Endothelial cell of umbilical vein (primary cell): ENCODE measurements at regions not wholly inside any gene's neighbourhood (a gene's known extent, or its start where the extent isn't known, plus 50 kb on each side); places are given as distances from the start of the nearest gene placed in this dataset.

Experiments
- BruUV-seq: library from RNA; stranded (reverse); fragments of 400-500 nt; replicated peaks from 2 replicates; lab custom pipeline; 2021; lab: Mats Ljungman, UMichigan
- CTCF ChIA-PET: fragments of 300-600, 350-600 bp; sonication (Branson Sonifier 250); formaldehyde crosslinking; loops from one replicate; lab custom pipeline; 2021; ENCODE audit warnings: antibody characterized with exemption, inconsistent platforms; lab: Charles Lee
- POLR2A ChIA-PET: fragments of 300-600, 350-600 bp; sonication (Branson Sonifier 250); formaldehyde crosslinking; loops from one replicate; lab custom pipeline; 2021; ENCODE audit warnings: antibody characterized with exemption, inconsistent platforms; lab: Charles Lee
- DNase-seq: peaks from one replicate; pipeline ENCODE4 v3.0.0-alpha.2; 2011; ENCODE audit warnings: low read depth, low spot score
- FAIRE-seq: peaks from 2 replicates; lab custom pipeline; 2011; peaks lifted over from hg19 to GRCh38; lab: Jason Lieb, UNC
- H2AFZ ChIP-seq: 2 replicates; pipeline ENCODE4 v1.6.0; 2012; ENCODE audit warnings: low read depth, low read length, control low read depth, inconsistent platforms
- H3K27ac ChIP-seq: 2 replicates; pipeline ENCODE4 v1.5.1; 2011; ENCODE audit warnings: low read depth, mild to moderate bottlenecking, control low read depth, low read length, moderate library complexity; ENCODE audit not compliant: insufficient read depth
- H3K27me3 ChIP-seq, 2 experiments: 2 replicates each; pipeline versions ENCODE4 v1.6.0 to v1.6.1; 2011; ENCODE audit warnings: low read length in 2 of 2, mixed read lengths in 1 of 2; ENCODE audit not compliant: control insufficient read depth in 2 of 2, insufficient read depth in 2 of 2
- H3K36me3 ChIP-seq, 2 experiments: 2 replicates in 1 of 2; 3 replicates in 1 of 2; pipeline ENCODE4 v1.5.1; 2011; ENCODE audit warnings: low read length in 2 of 2, mild to moderate bottlenecking in 1 of 2, moderate library complexity in 1 of 2; ENCODE audit not compliant: control insufficient read depth in 2 of 2, insufficient read depth in 2 of 2; ENCODE audit errors: extremely low read depth in 1 of 2
- H3K4me1 ChIP-seq: 3 replicates; pipeline ENCODE4 v1.5.1; 2011; ENCODE audit warnings: mild to moderate bottlenecking, low read length; ENCODE audit not compliant: control insufficient read depth, insufficient read depth; ENCODE audit errors: extremely low read depth
- H3K4me2 ChIP-seq: 2 replicates; pipeline ENCODE4 v1.6.1; 2011; ENCODE audit warnings: low read length, control low read depth, mixed read lengths; ENCODE audit not compliant: insufficient read depth
- H3K4me3 ChIP-seq, 3 experiments: fragments of 200-600 bp in 1 of 3; sonication (generic), shearing (Covaris generic) in 1 of 3; replicated peaks in 1 of 3; 2 replicates each; pipeline ENCODE4 v1.5.1; 2011 to 2016; ENCODE audit warnings: control low read depth in 3 of 3, low read length in 3 of 3, mild to moderate bottlenecking in 2 of 3, inconsistent platforms in 1 of 3, low read depth in 1 of 3, moderate library complexity in 1 of 3; ENCODE audit not compliant: insufficient read depth in 1 of 3
- H3K79me2 ChIP-seq: 2 replicates; pipeline ENCODE4 v1.6.0; 2012; ENCODE audit warnings: low read length, inconsistent platforms; ENCODE audit not compliant: control insufficient read depth, insufficient read depth
- H3K9ac ChIP-seq: replicated peaks from 2 replicates; pipeline ENCODE3; 2011; ENCODE audit warnings: low read length, control low read depth; ENCODE audit not compliant: insufficient read depth; ENCODE audit errors: extremely low read depth
- H3K9me1 ChIP-seq: replicated peaks from 3 replicates; pipeline ENCODE4 v1.6.0; 2011; ENCODE audit warnings: mild to moderate bottlenecking, low read length; ENCODE audit not compliant: control insufficient read depth, insufficient read depth; ENCODE audit errors: extremely low read depth
- H3K9me3 ChIP-seq: replicated peaks from 2 replicates; pipeline ENCODE4 v1.5.1; 2012; ENCODE audit warnings: low read length, inconsistent platforms; ENCODE audit not compliant: control insufficient read depth, insufficient read depth
- H4K20me1 ChIP-seq: replicated peaks from 2 replicates; pipeline ENCODE3; 2011; ENCODE audit warnings: mild to moderate bottlenecking, low read length; ENCODE audit not compliant: control insufficient read depth, insufficient read depth; ENCODE audit errors: extremely low read depth
- CTCF ChIP-seq, 2 donors: IDR thresholded peaks; 1 replicate in 1 of 2; 2 replicates in 1 of 2; pipeline ENCODE4 v1.5.1; 2011; ENCODE audit warnings: low read length in 2 of 2, mild to moderate bottlenecking in 2 of 2, moderate library complexity in 2 of 2, control low read depth in 1 of 2, inconsistent platforms in 1 of 2, low read depth in 1 of 2; ENCODE audit not compliant: insufficient read depth in 1 of 2; ENCODE audit errors: extremely low read depth in 1 of 2
- EZH2 ChIP-seq: IDR thresholded peaks from 2 replicates; pipeline ENCODE4 v1.6.1; 2012; ENCODE audit warnings: borderline replicate concordance, low read depth, mild to moderate bottlenecking, moderate library complexity, low read length, inconsistent platforms; ENCODE audit not compliant: severe bottlenecking
- FOS ChIP-seq: IDR thresholded peaks from 2 replicates; pipeline ENCODE4 v1.6.1; 2011; ENCODE audit warnings: mild to moderate bottlenecking, low read length, moderate library complexity, borderline replicate concordance; ENCODE audit not compliant: insufficient read depth
- GATA2 ChIP-seq: IDR thresholded peaks from 2 replicates; pipeline ENCODE4 v1.7.0; 2011; ENCODE audit warnings: low read depth, mild to moderate bottlenecking, moderate library complexity, mixed read lengths, low read length; ENCODE audit not compliant: insufficient read length, insufficient read depth
- JUN ChIP-seq: IDR thresholded peaks from 2 replicates; pipeline ENCODE4 v1.6.1; 2011; ENCODE audit warnings: borderline replicate concordance, low read depth; ENCODE audit not compliant: insufficient read length, insufficient read depth
- MYC ChIP-seq: IDR thresholded peaks from one replicate; pipeline ENCODE4 v1.6.1; 2011; ENCODE audit warnings: mild to moderate bottlenecking, low read depth, low read length
- POLR2A ChIP-seq: IDR thresholded peaks from 2 replicates; pipeline ENCODE4 v1.6.1; 2012; ENCODE audit warnings: low read depth, mild to moderate bottlenecking, control low read depth, low read length
- POLR2AphosphoS5 ChIP-seq: IDR thresholded peaks from 2 replicates; pipeline ENCODE4 v1.6.1; 2012; ENCODE audit warnings: low read depth, mild to moderate bottlenecking, control low read depth, low read length, moderate library complexity; ENCODE audit not compliant: insufficient read depth
- dilution Hi-C: fragments of 300-500 bp; cut with MboI; formaldehyde crosslinking; loops from one replicate; pipeline ENCODE4 v1.15.0; 2019; ENCODE audit warnings: low sequenced_read_pairs; ENCODE audit not compliant: extremely low pct_ligation_motif_present
- intact Hi-C: fragments of 100-400 bp; cut with micrococcal nuclease; formaldehyde crosslinking; loops from one replicate; pipeline ENCODE4 v1.10.0; 2022
- TF ChIP-seq, protein P1 (sequence below): IDR thresholded peaks from 2 replicates; pipeline ENCODE4 v1.6.1; 2011; ENCODE audit not compliant: insufficient read depth, insufficient read length

DNA sequence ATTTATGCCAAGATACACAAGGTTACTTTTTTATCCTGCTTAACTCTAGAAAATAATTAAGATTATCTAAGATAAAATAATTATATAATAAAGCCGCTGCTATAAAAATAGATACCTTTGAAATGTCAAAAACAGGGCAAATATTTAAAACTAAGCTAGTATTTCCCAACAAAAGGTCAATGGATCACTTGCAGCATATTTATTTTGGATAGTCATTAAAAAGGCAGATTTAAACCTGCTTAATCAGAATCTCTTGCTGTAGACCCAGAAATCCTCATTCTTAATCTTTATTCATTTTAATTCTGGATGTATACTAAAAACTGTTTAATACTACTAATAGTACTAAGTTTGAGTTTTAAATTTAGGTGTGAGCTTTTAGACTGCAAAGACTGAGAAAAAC is 139.0 kb upstream of the CWC22 start:
- no peak overlapping the region for H2AFZ ChIP-seq
- DNase-seq (no peak), FAIRE-seq (no peak)
- no peaks in the 10 kb centered on the region for H3K79me2 ChIP-seq
- TF ChIP-seq MYC (no peak), POLR2AphosphoS5 (no peak), CTCF (IDR thresholded peaks at IDR 0.05; ENCODE audit: extremely low read depth in 1 of 2, insufficient read depth in 1 of 2, low read depth in 1 of 2, low read length in 2 of 2) (no peak), EZH2 (no peak), GATA2 (no peak), POLR2A (no peak), FOS (no peak), JUN (no peak)
- TF ChIP-seq, protein P1, sequence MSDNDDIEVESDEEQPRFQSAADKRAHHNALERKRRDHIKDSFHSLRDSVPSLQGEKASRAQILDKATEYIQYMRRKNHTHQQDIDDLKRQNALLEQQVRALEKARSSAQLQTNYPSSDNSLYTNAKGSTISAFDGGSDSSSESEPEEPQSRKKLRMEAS: no peak
- H3K36me3 ChIP-seq: no peaks in the 10 kb centered on the region
- CTCF ChIA-PET: no interaction called here
- no peaks in the 10 kb centered on the region for H3K27me3 ChIP-seq
- POLR2A ChIA-PET: no interaction called here
- H3K9me1 ChIP-seq: no peaks in the 10 kb centered on the region
- no peak overlapping the region for H3K27ac ChIP-seq
- no peak overlapping the region for H3K4me2 ChIP-seq
- intact Hi-C loops (no loop called here), dilution Hi-C loops (no loop called here)
- no peaks in the 10 kb centered on the region for H4K20me1 ChIP-seq
- no peaks in the 10 kb centered on the region for H3K4me1 ChIP-seq
- no peak overlapping the region for H3K4me3 ChIP-seq
- H3K9ac ChIP-seq: no peak overlapping the region
- no peaks in the 10 kb centered on the region for H3K9me3 ChIP-seq
- BruUV-seq: no TSS peak
